ENCODE measurements at regions not wholly inside any gene's neighbourhood (a gene's known extent, or its start where the extent isn't known, plus 50 kb on each side); places are given as distances from the start of the nearest gene placed in this dataset.
"Not testable (repeated sequence)": the region's sequence is repeated elsewhere in the genome, so short reads cannot be mapped to it uniquely, and the experiment has no call there.

DNA sequence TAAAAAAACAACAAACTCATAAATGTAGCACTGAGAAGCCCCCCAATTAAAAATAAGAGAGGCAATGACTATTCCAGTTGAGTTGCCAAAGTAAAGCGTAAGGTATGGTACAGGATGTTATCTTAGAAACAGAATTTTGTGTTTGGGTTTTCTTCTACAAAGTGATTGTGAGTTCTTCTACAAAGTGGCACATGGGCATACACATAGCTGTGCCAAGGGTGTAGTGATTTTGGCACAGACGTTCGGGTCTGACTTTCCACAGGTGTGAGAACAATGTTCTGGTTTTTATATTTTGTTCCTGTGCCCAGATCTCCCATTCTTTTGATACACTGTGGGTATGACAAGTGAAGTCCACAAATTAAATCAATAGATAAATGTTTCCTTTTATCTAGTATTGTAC lies 190.1 kb upstream of the CSNK1A1L start:
- no peak for DNase-seq (ENCODE audit: low read depth in 2 of 2)

- no peak for DNase-seq (ENCODE audit: low read depth in 2 of 2)
These were observed 189.6 kb upstream of the CSNK1A1L start for GRCh38 chr13:37295071-37295470.

- no peak for DNase-seq (ENCODE audit: low read depth in 2 of 2)
These were observed 189.0 kb upstream of the CSNK1A1L start for GRCh38 chr13:37294472-37294871.

- DNase-seq (ENCODE audit: low read depth in 2 of 2): no peak
These were observed 187.8 kb upstream of the CSNK1A1L start for GRCh38 chr13:37293295-37293694.

DNA sequence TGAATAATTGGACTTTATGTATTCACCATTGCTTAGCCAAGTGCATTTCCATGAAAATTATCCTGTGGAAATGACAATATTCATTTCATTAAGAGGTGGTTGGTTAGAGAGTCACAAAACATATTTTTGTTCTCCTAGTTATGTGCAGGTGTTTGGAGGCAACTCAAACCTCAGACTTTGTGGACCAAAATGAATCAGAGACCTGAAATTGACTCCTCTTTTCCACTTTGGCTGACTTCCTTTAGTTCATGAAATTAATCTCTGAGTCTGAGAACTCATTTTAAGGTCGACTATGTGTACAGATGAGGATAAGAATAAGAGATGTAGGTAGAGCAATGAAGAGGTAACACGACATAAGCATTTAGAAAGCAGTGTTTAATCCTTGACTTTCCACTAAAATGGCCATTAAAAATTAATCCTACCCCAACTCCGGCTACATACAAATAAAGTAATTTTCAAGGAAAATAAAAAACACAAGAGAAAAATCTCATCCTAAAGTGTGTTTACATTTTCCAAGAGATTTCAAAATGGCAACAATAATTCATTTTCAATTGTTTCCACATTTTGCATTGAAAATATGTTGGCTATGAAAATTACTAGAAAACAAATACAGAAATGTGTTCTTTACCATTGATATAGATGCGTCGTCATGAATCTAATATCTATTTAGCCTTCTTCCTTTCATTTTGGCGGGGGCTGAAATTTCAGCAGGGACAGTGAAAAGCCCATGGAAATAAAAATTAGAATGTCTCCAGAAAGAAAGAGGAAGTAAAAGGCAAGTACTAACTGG lies 185.4 kb upstream of the CSNK1A1L start:
- DNase-seq (ENCODE audit: low read depth in 2 of 2): no peak

GRCh38 chr13:37289212-37289935 lies 183.9 kb upstream of the CSNK1A1L start:
- DNase-seq (ENCODE audit: low read depth in 2 of 2): no peak

- DNase-seq (ENCODE audit: low read depth in 2 of 2): no peak
These were observed 182.7 kb upstream of the CSNK1A1L start for GRCh38 chr13:37288057-37288720.

DNA sequence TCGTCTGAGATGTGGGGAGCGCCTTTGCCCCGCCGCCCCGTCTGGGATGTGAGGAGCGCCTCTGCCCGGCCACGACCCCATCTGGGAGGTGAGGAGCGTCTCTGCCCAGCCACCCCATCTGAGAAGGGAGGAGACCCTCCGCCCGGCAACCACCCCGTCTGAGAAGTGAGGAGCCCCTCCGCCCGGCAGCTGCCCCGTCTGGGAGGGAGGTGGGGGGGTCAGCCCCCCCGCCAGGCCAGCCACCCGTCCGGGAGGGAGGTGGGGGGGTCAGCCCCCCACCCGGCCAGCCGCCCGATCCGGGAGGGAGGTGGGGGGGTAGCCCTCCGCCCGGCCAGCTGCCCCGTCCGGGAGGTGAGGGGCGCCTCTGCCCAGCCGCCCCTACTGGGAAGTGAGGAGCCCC lies 174.8 kb upstream of the CSNK1A1L start:
- DNase-seq (ENCODE audit: low read depth in 2 of 2): not testable (repeated sequence)

GRCh38 chr13:37277435-37278144 lies 172.1 kb upstream of the CSNK1A1L start:
- DNase-seq (ENCODE audit: low read depth in 2 of 2): peak; percentile 42 to 49

DNA sequence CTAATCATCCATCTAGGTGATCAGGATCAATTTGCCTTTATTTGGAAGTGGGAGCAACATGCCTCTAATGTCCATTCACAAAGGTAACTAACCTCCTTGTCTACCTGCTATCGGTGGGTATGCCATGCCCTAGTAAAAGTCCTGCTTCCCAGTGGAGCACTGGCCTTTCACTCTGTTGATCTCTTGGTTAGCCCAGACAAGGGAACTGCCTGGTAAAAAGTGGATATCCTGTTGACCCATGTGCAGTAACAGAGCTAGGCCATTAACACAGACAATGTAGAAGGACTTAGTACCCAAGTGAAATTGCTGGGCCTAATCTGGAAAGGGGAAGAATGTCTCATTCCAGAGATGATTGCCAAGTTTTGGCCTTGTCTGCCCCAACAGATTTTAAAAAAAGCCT lies 171.5 kb upstream of the CSNK1A1L start:
- DNase-seq (ENCODE audit: low read depth in 2 of 2): no peak

DNA sequence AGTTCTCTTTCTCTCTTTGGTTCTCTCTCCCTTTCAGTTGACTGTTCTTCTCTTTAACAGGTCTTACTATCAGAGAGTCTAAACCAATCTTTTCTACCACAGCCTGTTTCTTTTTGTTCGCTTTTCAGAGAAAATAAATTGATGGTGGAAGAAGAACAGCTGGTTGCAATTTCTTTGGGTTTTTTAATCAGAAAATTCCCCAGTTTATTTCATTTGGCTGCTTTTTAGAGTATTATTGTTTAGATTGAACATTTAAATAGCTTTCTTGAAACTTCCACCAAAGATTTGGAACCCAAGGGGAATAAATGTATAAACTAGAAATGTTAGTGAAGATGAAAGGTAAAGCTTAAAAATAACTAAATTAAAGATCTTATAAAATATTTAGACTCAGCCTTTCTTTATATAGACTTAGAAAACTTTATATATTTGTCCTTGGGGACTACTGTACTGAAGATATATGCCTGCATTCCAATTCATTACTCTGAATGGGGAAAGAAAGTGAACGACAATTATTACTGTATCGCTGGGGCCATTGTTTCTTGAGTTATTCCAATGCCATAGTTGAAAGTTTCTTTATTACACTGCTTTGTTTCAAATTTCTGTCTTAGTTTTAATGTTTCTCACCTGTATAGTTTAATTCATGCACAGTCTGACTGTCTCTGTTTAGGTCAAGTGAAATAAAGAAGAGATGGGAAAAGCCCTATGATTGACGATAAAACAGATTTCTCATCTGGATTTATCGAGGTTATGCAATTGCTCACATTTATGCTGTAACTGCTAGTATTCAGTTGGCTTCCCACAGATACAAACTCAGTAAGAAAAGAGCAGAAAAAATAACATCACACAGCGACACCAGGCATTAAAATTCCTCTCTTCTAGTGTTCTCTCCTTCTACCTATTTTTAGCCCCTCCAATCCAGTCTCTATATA lies 169.4 kb upstream of the CSNK1A1L start:
- DNase-seq (ENCODE audit: low read depth in 2 of 2): no peak

- no peak for DNase-seq (ENCODE audit: low read depth in 2 of 2)
These were observed 168.4 kb upstream of the CSNK1A1L start for GRCh38 chr13:37273836-37274235.

GRCh38 chr13:37270226-37271001 lies 164.9 kb upstream of the CSNK1A1L start:
- DNase-seq (ENCODE audit: low read depth in 2 of 2): peak; percentile 12 to 14

DNA sequence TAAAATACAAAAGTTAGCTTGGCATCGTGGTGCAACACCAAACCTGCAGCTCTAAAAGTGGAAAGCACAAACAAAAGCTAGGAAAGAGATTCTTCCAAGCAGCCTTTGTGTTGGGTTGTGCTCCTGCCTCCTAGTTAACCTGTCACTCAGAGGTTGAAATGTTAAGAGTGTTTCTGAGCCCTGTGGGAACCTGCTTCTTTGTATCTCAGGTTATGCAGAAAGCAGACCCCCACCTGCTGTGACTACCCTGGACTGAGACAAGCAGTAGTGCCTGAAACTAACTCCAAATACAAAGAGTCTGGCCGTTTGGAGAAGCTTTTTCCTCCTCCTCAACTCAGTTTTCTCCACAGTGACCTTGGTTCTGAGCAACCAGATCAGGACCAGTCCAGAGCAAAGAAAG lies 158.4 kb upstream of the CSNK1A1L start:
- DNase-seq (ENCODE audit: low read depth in 2 of 2): no peak

DNA sequence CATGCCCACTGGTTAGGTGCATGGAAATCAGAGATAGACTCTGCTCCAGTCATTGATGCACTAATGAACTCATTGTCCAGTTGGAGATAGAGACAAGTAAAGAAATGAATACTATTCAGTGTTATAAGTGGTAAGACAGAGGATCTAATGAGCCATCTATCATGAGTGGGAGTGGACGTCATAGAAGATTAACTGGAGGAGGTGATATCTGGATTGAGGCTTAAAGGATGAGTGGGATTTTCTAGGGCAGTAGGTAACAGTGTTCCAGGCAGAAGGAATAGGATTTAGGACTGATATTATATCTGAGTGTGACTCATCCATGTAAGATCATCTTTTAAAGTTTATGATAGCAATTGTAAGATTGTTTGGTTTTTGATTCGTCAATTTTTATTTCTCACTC lies 152.2 kb upstream of the CSNK1A1L start:
- DNase-seq (ENCODE audit: low read depth in 2 of 2): no peak

- DNase-seq (ENCODE audit: low read depth in 2 of 2): no peak
These were observed 151.6 kb upstream of the CSNK1A1L start for GRCh38 chr13:37257051-37257450.

DNA sequence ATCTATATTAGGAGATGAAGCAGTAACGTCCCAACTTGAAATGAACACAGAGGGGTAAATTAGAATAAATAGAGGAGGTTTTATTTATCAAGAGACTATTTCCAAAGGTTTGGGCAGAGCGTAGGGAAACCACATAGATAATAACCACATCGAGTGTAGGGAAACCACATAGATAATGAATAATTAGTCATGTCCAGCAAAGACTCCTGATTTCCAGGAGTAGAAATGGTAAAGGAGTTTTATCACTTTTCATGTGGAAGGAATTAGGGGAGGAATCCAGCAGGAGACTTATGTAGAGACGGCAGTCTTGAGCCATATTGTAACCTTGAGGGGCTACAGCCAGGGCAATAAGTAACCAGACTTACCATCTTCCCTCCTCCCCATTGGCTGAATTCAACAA lies 136.3 kb upstream of the CSNK1A1L start:
- no peak for DNase-seq (ENCODE audit: low read depth in 2 of 2)

- peak; percentile 17 to 22 for DNase-seq (ENCODE audit: low read depth in 2 of 2)
These were observed 124.9 kb upstream of the CSNK1A1L start for GRCh38 chr13:37230346-37230745.

- DNase-seq (ENCODE audit: low read depth in 2 of 2): no peak
These were observed 124.5 kb upstream of the CSNK1A1L start for GRCh38 chr13:37229931-37230330.

- peak; percentile 68 to 69 for DNase-seq (ENCODE audit: low read depth in 2 of 2)
These were observed 121.5 kb upstream of the CSNK1A1L start for GRCh38 chr13:37226971-37227370.
